ENCODE measurements at regions not wholly inside any gene's neighbourhood (a gene's known extent, or its start where the extent isn't known, plus 50 kb on each side); places are given as distances from the start of the nearest gene placed in this dataset.
"Not testable (repeated sequence)": the region's sequence is repeated elsewhere in the genome, so short reads cannot be mapped to it uniquely, and the experiment has no call there.

- Histone ChIP-seq H3K9me3 (ENCODE audit: low read depth, low read length) (no peaks in the 10 kb centered on the region), H3K4me1 (ENCODE audit: insufficient read depth, low read length) (no peaks in the 10 kb centered on the region), H2AFZ (ENCODE audit: low read length) (no peak overlapping the region), H3K79me2 (ENCODE audit: insufficient read depth, low read length) (no peaks in the 10 kb centered on the region), H4K20me1 (ENCODE audit: insufficient read depth, low read length) (no peaks in the 10 kb centered on the region), H3K27me3 (ENCODE audit: insufficient read depth, low read length) (no peaks in the 10 kb centered on the region), H3K4me2 (ENCODE audit: insufficient read depth, low read length) (no peak overlapping the region), H3K27ac (ENCODE audit: low read depth, low read length) (no peak overlapping the region), H3K4me3 (ENCODE audit: insufficient read depth, low read length) (no peak overlapping the region), H3K36me3 (ENCODE audit: insufficient read depth, low read length) (no peaks in the 10 kb centered on the region)
- TF ChIP-seq CTCF (IDR thresholded peaks at IDR 0.05; ENCODE audit: extremely low read depth, low read depth, low read length): no peak
- DNase-seq (ENCODE audit: insufficient read length, low spot score, missing footprints): no peak
These were observed 948.4 kb downstream of the TUBA3C start for GRCh38 chr13:18232994-18233782.

- Histone ChIP-seq H4K20me1 (ENCODE audit: insufficient read depth, low read length) (no peaks in the 10 kb centered on the region), H3K4me1 (ENCODE audit: insufficient read depth, low read length) (no peaks in the 10 kb centered on the region), H3K79me2 (ENCODE audit: insufficient read depth, low read length) (no peaks in the 10 kb centered on the region), H3K4me2 (ENCODE audit: insufficient read depth, low read length) (no peak overlapping the region), H2AFZ (ENCODE audit: low read length) (no peak overlapping the region), H3K27ac (ENCODE audit: low read depth, low read length) (no peak overlapping the region), H3K9me3 (ENCODE audit: low read depth, low read length) (no peaks in the 10 kb centered on the region), H3K4me3 (ENCODE audit: insufficient read depth, low read length) (no peak overlapping the region), H3K27me3 (ENCODE audit: insufficient read depth, low read length) (no peaks in the 10 kb centered on the region), H3K36me3 (ENCODE audit: insufficient read depth, low read length) (no peaks in the 10 kb centered on the region)
- no peak for DNase-seq (ENCODE audit: insufficient read length, low spot score, missing footprints)
- TF ChIP-seq CTCF (IDR thresholded peaks at IDR 0.05; ENCODE audit: extremely low read depth, low read depth, low read length): no peak
These were observed 949.2 kb downstream of the TUBA3C start for GRCh38 chr13:18232298-18232993.

GRCh38 chr13:18224411-18224810, 957.2 kb downstream of the TUBA3C start:
- DNase-seq (ENCODE audit: insufficient read length, low spot score, missing footprints); H2AFZ ChIP-seq (ENCODE audit: low read length); H3K36me3 ChIP-seq (ENCODE audit: insufficient read depth, low read length); H3K9me3 ChIP-seq (ENCODE audit: low read depth, low read length); H3K27me3 ChIP-seq (ENCODE audit: insufficient read depth, low read length); H3K4me2 ChIP-seq (ENCODE audit: insufficient read depth, low read length); H4K20me1 ChIP-seq (ENCODE audit: insufficient read depth, low read length); H3K4me3 ChIP-seq (ENCODE audit: insufficient read depth, low read length); H3K27ac ChIP-seq (ENCODE audit: low read depth, low read length); H3K79me2 ChIP-seq (ENCODE audit: insufficient read depth, low read length); H3K4me1 ChIP-seq (ENCODE audit: insufficient read depth, low read length): not testable (repeated sequence)

- H3K4me1 ChIP-seq (ENCODE audit: insufficient read depth, low read length); H3K4me3 ChIP-seq (ENCODE audit: insufficient read depth, low read length); DNase-seq (ENCODE audit: insufficient read length, low spot score, missing footprints); H3K4me2 ChIP-seq (ENCODE audit: insufficient read depth, low read length); H3K27ac ChIP-seq (ENCODE audit: low read depth, low read length); H2AFZ ChIP-seq (ENCODE audit: low read length); H3K36me3 ChIP-seq (ENCODE audit: insufficient read depth, low read length); H3K79me2 ChIP-seq (ENCODE audit: insufficient read depth, low read length); H3K27me3 ChIP-seq (ENCODE audit: insufficient read depth, low read length); H4K20me1 ChIP-seq (ENCODE audit: insufficient read depth, low read length); H3K9me3 ChIP-seq (ENCODE audit: low read depth, low read length): not testable (repeated sequence)
These were observed 966.9 kb downstream of the TUBA3C start for GRCh38 chr13:18214689-18215088.

- H3K4me2 ChIP-seq (ENCODE audit: insufficient read depth, low read length); H4K20me1 ChIP-seq (ENCODE audit: insufficient read depth, low read length); H3K9me3 ChIP-seq (ENCODE audit: low read depth, low read length); H3K79me2 ChIP-seq (ENCODE audit: insufficient read depth, low read length); H3K4me1 ChIP-seq (ENCODE audit: insufficient read depth, low read length); H3K27ac ChIP-seq (ENCODE audit: low read depth, low read length); DNase-seq (ENCODE audit: insufficient read length, low spot score, missing footprints); H3K27me3 ChIP-seq (ENCODE audit: insufficient read depth, low read length); H3K36me3 ChIP-seq (ENCODE audit: insufficient read depth, low read length); H3K4me3 ChIP-seq (ENCODE audit: insufficient read depth, low read length); H2AFZ ChIP-seq (ENCODE audit: low read length): not testable (repeated sequence)
These were observed 968.1 kb downstream of the TUBA3C start for GRCh38 chr13:18213511-18213910.

Measured in osteoblast (primary cell).